AG08396 (cell line): ENCODE measurements at regions not wholly inside any gene's neighbourhood (a gene's known extent, or its start where the extent isn't known, plus 50 kb on each side); places are given as distances from the start of the nearest gene placed in this dataset.

Experiments used
- DNase-seq: peaks from one replicate; pipeline ENCODE4 v3.0.0; 2012; ENCODE audit warnings: low spot score, mixed read lengths

DNA sequence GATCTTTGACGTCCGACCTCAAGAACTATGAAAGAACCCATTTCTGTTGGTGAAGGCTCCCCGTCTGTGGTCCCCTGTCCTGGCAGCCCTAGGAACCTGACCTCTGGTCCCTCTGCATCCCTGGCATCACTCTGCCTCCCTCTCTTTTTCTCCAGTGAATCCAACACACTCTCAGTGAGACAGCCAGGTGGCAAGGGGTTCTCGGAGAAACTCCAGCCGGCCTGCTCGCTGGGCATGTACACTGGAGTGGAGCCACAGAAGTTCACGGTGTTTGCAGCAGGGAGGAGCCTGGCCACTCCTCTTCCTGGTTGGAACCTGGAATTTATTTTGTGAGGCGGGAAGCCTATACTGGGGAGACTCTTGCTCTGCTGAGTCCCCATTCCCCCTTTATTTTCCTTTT, 230.2 kb upstream of the AJAP1 start:
- DNase-seq, result no peak

DNA sequence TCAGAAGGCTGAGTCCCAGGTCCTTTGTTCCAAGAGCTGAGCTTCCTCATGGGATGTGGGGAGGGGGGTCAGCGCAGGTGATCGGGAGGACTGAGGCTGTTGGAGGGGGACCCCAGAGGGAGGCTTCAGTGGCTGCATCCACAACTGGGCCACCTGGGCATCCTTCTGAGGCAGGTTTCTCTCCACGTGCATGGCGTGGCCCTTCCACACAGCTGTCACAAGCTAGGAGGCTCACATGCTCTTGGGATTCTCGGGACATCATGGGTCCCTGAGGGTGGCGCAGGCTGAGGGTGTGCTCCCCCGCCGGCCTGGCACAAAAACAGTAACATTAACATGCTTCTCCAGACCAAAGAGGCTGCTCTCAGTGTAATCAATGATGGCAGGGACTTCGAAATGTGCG, 229.6 kb upstream of the AJAP1 start:
- DNase-seq, result no peak

DNA sequence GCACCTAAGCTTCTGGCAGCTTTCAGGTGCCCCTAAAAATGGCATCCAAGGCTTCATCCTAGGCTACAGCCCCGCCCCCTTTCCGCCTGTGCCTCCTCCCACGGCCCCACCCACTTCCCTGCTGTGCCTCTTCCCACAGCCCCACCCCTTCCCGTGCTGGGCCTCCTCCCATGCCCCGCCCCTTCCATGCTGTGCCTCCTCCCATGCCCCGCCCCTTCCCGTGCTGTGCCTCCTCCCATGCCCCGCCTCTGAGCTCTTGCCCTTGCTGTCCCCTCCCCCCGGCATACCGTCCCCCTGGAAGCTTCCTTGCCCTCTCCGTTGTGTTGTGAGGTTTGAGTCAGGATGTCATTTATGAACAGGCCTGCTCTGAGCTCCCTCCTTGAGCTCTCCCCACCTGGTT, 228.5 kb upstream of the AJAP1 start:
- DNase-seq, result no peak

DNA sequence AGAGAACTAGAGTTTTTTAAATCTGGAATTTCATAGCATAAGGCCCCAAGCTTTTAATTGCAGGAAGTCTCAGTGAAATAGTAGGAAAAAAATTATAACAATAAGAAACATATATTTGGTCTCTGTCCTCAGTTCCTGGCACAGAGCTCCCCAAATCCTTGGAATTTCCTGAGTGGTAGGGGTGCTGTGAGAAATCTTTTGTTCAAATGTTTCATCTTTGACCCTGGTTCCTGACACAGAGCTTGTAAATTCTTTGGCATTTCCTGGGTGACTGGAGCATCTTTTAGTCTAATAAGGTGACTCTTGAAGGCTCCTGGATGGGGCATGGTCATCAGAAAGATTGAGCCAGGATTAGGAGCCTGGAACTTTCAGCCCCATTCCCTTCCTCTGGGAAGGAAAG, 225.7 kb upstream of the AJAP1 start:
- DNase-seq, result no peak

DNA sequence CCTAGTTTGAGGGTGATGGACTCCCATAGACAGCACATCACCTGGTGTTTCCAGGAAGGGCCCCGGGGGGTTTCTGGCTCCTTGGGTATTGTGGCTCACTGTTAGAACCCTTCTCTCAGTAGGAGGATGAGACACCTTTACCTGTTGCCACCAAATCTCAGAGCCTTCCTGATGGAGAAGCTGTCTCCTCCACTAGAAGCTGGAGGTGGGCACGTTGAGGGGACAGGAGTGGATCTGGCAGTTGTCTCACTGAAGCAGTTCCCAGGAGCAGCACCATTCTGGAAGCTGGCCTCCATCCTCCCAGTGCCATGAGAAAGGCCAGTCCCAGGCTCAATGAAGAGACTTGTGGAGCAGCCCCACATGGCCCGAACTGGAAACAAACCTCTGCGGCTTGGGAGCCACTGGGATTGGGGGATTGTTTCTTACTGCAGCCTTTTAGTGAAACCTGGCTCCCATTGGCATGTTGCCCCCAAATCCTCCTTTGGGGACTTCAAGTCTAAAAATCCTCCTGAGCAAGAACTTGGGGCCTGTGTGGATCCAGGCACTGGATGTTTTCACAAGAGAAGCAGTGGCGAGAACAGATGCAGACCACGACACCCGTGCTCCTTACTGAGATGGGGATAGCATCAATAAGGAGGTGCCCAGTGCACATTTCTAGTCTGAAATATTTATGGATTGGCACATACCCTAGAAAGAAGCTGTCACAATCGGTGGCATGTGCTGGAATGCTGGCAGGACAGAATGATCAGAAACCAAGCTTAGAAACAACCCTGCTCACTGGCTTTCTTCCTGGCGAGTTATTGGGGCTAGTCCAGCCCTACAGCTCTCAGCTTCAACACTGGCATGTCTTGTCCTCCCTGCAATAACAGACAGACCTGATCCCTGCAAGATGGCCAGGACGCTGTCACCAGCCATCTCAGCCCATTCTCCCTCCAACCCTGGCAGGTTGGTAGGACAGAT, 223.7 kb upstream of the AJAP1 start:
- no peak for DNase-seq

DNA sequence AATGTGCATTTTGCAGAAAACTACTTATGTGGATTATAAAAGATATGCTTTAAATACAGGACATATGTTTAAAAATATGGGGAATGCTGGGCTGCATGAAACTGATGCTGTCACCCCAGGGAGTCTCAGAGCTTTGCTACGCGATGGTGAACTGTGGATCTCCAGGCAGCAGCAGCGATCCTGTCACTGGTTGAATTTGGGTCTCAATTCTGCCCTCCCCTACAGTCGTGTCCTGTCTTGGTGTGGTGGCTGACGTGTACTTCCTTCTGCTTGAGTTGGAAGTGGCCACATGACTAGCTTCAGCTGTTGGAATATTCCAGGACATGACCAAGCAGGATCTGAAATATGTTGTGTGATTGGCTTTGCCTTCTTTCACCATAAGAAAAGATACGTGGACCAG, 222.9 kb upstream of the AJAP1 start:
- DNase-seq, result no peak

DNA sequence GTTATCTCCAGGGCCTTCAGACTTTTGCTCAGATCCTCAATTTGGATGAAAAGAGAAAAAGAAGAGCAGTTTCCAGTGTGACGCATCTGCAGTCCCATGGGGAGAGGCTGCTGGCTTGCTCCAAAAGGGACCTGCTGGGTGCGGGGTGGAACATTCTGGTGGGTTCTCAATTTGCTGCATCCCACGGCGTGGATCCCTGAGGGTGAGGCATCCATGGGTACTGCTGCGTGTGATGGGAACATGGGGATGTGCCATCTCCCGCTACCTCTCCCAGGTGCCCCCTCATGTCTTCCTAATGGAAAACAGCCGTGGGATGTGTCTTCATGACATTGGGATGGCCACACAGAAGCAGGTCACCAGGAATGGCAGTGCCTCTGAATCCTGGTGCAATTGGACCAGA, 221.3 kb upstream of the AJAP1 start:
- no peak for DNase-seq

DNA sequence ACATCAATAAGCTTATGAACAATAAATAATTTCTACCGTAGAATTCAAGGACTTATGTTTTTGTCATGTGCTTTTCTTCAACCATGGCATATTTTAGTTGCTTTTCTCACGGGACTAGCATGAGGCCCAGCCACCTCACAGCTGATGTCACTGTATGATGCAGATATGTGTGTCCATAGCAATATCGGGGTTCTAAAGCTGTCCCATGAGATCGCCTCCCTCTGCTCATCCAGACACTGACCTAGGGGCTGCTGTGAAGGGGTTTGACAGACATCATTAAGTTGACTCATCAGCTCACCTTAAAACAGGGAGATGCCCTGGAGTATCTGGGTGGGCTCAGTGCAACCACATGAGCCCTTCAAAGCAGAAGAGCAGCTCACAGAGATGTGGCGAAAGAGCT, 210.3 kb upstream of the AJAP1 start:
- DNase-seq, result no peak

DNA sequence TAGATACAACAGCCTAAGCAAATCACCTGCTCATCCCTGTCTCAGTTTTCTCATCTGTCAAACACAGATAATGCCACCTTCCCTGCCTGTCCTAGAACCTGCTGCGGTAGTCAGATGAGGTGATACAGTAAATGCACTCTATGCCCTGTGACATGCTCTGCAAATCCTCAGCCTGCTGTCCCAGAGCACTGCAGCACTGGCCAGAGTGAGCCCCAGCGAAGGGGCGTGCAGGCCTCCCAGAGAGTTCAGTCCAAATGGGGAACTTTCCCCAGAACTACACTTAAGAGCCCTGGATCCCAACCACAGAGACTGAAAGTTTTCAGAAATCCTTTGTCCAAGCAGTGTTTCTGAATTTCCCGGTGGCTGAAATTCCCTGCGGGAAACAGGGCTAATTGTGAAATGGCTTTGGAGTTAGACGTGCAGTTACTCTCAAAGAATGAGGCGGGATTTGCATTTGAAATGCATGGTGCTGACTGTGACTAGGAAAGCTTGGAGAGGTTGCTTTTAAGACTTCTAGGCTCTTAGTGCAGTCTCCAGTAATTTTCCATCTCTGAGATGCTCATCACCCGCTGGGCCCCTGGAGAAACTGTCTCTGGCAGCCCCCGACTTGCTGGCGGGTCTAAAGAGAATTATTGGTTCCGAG, 206.5 kb upstream of the AJAP1 start:
- DNase-seq, result no peak

DNA sequence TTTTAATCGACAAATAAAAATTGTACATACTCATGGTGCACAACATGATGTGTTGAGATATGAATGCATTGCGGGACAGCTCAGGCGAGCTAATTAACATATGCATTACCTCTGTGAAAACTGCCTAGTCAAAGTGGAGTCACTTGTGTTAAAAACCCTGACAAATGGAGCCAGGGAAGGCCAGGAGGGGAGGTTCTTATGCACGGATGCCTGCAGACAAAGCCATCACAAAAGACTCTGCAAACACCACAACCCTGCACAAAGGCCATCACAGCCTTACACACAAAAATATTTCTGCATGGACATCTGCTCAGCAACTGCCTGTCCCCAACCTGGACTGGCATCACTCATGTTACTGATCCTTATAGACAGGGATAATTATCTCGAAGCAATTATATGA, 204.4 kb upstream of the AJAP1 start:
- no peak for DNase-seq

DNA sequence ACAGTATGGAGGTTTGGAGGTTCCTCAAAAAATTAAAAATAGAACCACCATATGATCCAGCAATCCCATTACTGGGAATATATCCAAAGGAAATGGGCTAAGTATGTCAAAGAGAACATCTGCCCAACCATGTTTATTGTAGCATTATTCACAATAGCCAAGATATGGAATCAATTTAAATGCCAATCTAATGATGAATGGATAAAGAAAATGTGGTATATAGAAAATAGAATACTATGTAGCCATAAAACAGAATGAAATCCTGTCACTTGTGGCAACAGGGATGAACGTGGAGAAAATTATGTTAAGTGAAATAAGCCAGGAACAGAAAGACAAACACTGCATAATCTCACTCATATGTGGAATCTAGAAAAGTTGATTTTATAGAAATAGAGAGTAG, 201.7 kb upstream of the AJAP1 start:
- no peak for DNase-seq

DNA sequence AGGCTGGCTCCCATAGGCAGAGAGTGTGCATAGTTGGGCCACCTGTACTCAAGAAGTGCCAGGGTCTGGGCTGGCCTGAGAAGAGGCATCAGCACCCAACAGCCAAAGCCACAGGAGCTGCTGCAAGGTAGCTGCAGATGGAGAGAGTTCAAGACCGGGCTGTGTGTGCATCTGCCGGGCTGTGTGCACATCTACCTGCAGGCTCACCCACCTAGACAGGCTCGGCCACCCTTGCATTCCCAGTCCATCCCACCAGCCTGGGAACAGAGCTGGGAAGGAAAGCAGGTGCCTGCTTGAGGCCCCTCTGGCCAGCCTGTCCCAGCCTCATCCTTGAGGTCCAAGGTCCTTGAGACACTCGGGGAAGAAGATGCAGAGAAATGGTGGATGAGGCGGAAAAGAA, 194.4 kb upstream of the AJAP1 start:
- DNase-seq, result no peak

DNA sequence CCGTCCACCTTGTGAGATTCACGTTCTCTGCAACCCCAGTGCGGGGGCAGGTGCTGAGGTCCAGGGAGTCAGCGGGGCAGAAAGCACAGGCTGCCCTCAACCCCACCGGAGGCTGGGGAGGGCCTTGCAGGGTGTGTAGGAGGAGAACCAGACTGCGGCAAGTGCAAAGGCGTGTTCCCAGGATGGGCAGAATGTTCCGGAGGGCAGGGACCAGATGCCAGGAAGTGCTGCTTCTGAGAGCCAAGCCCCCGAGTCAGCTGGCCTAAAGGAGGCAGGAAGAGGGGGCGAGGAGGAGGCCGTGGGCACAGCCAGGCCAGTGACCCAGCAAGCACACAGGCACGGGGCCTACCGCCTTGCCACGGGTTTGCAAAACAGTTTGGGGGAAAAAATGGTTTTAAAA, 193.8 kb upstream of the AJAP1 start:
- DNase-seq, result no peak

DNA sequence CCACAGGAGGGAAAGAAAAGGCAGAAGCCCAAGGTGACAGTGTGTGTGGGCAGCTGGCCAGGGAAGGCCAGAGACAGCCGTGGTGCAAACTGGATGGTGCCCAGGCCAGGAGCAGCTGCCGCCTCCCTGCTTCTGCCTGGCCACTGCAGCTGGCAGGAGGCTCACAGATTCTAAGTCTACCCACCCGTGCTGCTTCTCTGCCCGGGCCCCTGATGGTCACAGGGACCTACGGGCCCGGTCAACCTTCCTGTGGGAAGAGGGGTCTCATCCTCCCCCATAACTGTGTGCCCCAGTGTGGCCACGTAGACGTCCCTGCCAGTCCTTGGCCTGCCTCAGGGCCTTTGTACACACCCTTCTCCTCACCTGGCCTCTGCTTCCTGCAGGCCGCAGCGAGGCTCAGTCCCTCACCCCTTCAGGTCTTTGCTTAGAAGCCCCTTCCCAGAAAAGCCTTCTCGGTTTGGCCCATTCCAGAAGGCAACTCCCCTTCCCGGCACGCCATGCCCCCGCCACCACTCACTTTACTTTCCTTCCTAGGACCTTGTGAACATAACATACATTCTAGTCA, 192.6 kb upstream of the AJAP1 start:
- DNase-seq, result no peak

DNA sequence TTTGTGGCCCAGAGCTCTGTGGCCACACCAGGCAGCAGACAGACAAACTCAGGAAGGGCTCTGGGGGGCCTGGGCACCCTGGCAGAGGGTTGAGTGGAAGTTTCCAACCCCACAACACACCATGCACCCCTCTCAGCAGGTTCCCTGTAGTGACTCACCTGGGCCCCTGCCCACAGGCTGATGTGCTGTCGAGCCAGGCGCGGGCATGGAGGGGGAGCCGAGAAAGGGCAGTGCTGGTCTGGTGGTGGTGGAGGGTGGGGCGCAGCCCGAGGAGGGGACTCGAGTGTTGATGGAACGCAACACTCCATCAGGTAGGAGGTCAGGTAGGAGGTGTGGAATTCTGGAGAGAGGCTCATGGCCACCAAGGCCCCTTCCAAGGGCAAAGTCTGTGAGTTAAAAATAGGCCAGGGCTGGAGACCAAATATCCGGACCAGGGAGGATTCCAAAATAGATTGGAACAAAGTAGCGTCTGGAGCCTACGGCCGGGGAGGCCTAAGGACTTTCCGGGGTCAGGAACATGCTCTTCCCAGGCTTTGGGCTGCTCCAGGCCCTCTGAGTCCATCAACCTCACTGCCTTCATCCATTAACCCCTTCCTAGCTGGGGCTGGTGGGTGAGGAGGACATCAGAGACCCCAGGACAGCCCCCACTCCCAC, 191.5 kb upstream of the AJAP1 start:
- DNase-seq, result no peak

DNA sequence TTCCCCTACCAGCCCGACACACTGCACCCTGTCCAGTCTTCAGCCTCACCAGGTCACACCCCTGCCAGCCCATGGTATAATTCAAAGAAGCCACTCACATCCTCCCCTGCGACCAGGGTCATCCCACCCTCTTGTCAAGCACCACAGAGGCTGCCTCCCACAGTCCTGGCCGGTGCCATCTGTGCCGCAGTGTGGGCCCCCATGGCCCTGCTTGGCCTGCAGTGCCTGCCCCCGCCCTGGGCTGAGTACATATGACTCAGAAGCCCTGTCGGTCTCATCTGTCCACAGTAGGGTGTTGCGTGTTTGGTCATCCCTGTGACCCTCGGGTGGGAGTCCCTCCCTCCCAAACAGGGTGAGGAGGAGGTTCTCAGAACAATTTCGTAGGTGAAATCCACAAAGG, 190.8 kb upstream of the AJAP1 start:
- DNase-seq, result no peak

DNA sequence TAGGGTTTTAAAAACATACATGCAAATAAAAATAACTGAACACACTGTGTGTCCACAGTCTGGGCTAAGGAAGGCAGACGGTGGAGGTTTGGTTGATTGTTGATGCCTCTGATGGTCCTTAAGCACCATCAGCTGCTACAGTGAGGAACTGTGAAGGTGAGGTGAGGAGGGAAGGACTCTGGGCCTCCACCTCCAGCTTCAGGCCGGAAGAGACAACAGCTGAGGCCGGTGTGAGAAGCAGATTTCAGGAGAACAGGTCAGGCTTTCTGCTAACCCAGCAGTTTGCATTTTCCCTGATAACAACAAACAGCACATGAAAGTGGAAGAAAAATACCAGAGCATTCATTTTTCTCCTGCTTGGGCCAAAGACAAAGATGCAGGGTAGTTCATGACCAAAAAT, 189.9 kb upstream of the AJAP1 start:
- DNase-seq, result no peak

DNA sequence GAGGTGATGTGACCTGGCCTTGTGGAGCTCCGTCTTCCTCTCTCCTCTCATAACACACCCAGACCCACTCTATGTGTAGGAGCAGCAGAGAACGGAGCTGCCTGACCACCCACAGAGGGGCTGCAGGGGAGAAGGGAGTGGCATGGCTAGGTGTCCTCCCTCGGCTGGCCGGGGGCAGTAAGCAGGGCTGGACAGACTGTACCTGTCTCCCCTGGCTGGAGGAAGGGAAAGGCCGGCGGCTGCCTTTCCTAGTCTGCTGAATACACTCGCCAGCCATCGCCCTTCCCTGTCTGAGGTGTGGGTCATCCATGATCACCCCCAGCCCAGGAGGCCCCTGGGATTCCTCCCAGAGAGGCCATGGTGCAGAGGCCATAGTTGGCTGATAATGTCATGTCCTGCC, 187.2 kb upstream of the AJAP1 start:
- no peak for DNase-seq

DNA sequence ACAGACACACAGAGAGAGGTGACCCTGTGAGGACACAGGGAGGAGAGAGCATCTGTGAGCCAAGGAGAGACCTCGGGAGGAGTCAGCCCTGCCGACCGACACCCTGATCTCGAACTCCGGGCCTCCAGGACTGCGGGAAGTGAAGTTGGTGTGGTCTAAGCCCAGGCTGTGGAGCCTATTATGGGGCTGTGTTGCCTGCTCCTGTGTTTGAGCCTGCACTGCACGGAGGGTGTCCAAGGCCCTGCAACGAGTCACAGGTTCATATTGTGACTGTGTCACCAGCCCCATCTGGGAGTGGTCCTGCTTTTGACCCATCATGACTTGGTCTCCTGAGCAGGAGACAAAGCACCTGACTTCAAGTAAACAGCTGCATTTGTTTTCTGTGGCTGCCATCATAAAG, 186.0 kb upstream of the AJAP1 start:
- no peak for DNase-seq

DNA sequence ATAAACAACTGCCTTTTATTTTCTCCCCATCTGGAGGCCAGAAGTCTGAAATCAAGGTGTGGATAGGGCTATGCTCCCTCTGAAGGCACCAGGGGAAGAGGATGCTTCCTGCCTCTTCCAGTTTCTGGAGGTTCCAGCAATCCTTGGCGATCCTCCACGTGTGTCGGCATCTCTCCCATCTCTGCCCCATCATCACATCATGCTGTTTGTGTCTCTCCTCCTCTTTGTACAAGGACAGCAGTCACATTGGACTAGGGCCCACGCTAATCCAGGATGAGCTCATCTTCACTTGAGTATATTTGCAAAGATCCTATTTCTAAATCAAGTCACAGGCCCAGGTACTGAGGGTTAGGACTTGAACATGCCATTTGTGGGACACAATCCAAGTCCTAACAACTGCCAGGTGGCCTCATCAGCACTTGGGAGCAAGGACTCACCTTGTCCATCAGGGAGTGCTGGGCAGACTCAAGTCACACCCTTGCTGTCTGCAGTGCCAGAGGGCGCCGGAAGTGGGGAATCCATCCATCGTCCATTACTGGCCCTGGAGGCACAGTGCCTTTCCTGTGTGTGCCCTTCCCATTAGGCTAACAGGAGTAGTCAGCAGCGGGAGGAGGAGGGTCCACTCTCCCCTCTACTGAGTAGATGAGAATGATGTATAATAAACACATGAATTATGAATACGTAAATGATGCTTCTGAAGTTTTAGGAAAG, 185.4 kb upstream of the AJAP1 start:
- no peak for DNase-seq

DNA sequence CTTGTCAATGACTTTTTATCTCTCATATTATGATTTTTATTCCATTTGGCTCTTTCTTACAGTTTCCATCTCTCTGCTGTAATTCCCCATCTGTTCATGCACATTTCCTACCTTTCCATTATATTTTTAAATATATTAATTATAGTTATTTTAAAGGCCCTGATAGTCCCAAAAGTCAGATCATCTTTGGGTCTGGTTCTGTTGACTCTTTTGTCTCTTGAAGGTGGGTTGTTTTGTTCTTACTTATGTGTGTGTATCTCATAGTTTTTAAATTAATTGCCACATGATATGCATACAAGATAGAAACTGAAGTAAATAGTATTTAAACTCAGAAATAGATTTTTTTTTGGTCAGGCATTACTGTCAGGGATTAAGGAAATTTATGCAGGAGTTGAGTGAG, 178.0 kb upstream of the AJAP1 start:
- no peak for DNase-seq

DNA sequence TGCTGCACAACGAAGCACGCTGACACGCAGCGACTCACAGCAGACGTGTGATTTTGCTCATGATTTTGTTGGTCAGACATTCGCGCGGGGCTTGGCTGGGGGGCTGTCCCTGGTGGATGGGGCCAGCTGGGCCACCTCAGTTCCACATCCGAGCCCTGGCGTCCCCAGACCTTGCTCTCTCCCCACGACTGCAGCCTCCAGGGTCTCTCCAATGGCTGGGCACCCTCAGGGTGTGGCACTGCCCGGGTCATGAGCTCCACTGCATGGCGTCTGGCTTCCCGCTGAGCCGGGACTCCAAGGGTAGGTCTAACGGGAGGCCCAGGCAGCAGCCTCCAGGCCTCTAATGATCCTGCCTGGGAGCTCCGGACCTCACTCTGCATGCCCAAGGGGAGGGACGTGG, 173.0 kb upstream of the AJAP1 start:
- no peak for DNase-seq
